ENCODE measurements at regions not wholly inside any gene's neighbourhood (a gene's known extent, or its start where the extent isn't known, plus 50 kb on each side); places are given as distances from the start of the nearest gene placed in this dataset.

- no CpG with 5 or more reads among the region's 2 CpGs for WGBS (ENCODE audit: extremely low coverage, insufficient coverage, low lambda C conversion rate)
- Histone ChIP-seq H3K4me2 (ENCODE audit: low read length) (no peak overlapping the region), H3K4ac (ENCODE audit: low read depth, low read length) (no peak overlapping the region), H3K4me1 (ENCODE audit: control insufficient read depth, low read depth, low read length) (no peaks in the 10 kb centered on the region), H3K79me2 (ENCODE audit: control insufficient read depth, insufficient read depth, low read length) (no peaks in the 10 kb centered on the region), H3K23ac (ENCODE audit: low read length) (no peak overlapping the region), H2BK120ac (ENCODE audit: low read depth, low read length) (no peak overlapping the region), H3K79me1 (ENCODE audit: low read length) (no peaks in the 10 kb centered on the region), H3K36me3 (ENCODE audit: control insufficient read depth, insufficient read depth, low read length) (no peaks in the 10 kb centered on the region), H2BK15ac (replicated peaks; ENCODE audit: low read depth) (no peak overlapping the region), H3K9ac (ENCODE audit: low read length) (no peak overlapping the region), H2AK5ac (ENCODE audit: low read length) (no peak overlapping the region), H3K56ac (ENCODE audit: low read length) (no peak overlapping the region), H3K27ac (ENCODE audit: low read depth, low read length) (no peak overlapping the region), H4K8ac (ENCODE audit: low read depth, low read length) (no peak overlapping the region), H3K27me3 (ENCODE audit: insufficient read depth, low read length, poor library complexity) (no peaks in the 10 kb centered on the region), H2BK5ac (ENCODE audit: low read length) (no peak overlapping the region), H3K18ac (ENCODE audit: low read length) (no peak overlapping the region), H3K4me3 (ENCODE audit: low read length) (no peak overlapping the region), H4K5ac (ENCODE audit: low read length) (no peak overlapping the region)
- DNase-seq: no peak
These were observed 264.3 kb upstream of the PLD5 start for GRCh38 chr1:242788771-242789170.

GRCh38 chr1:242787968-242788367, 263.5 kb upstream of the PLD5 start:
- no peak overlapping the region for H2BK5ac ChIP-seq (ENCODE audit: low read length)
- no peak overlapping the region for H2BK15ac ChIP-seq (replicated peaks; ENCODE audit: low read depth)
- H4K8ac ChIP-seq (ENCODE audit: low read depth, low read length): no peak overlapping the region
- H3K9ac ChIP-seq (ENCODE audit: low read length): no peak overlapping the region
- H3K79me2 ChIP-seq (ENCODE audit: control insufficient read depth, insufficient read depth, low read length): no peaks in the 10 kb centered on the region
- H3K23ac ChIP-seq (ENCODE audit: low read length): no peak overlapping the region
- H3K27ac ChIP-seq (ENCODE audit: low read depth, low read length): no peak overlapping the region
- H3K18ac ChIP-seq (ENCODE audit: low read length): no peak overlapping the region
- no peak overlapping the region for H2BK120ac ChIP-seq (ENCODE audit: low read depth, low read length)
- no peaks in the 10 kb centered on the region for H3K27me3 ChIP-seq (ENCODE audit: insufficient read depth, low read length, poor library complexity)
- no peak overlapping the region for H3K56ac ChIP-seq (ENCODE audit: low read length)
- no peak overlapping the region for H3K4me3 ChIP-seq (ENCODE audit: low read length)
- H3K4me1 ChIP-seq (ENCODE audit: control insufficient read depth, low read depth, low read length): no peaks in the 10 kb centered on the region
- peak; percentile 93 for DNase-seq
- no peak overlapping the region for H3K4ac ChIP-seq (ENCODE audit: low read depth, low read length)
- H3K36me3 ChIP-seq (ENCODE audit: control insufficient read depth, insufficient read depth, low read length): no peaks in the 10 kb centered on the region
- H3K4me2 ChIP-seq (ENCODE audit: low read length): no peak overlapping the region
- no peaks in the 10 kb centered on the region for H3K79me1 ChIP-seq (ENCODE audit: low read length)
- no CpG with 5 or more reads among the region's 2 CpGs for WGBS (ENCODE audit: extremely low coverage, insufficient coverage, low lambda C conversion rate)
- H4K5ac ChIP-seq (ENCODE audit: low read length): no peak overlapping the region
- H2AK5ac ChIP-seq (ENCODE audit: low read length): no peak overlapping the region

- H3K79me1 ChIP-seq (ENCODE audit: low read length): no peaks in the 10 kb centered on the region
- H3K36me3 ChIP-seq (ENCODE audit: control insufficient read depth, insufficient read depth, low read length): no peaks in the 10 kb centered on the region
- no CpG with 5 or more reads among the region's 7 CpGs for WGBS (ENCODE audit: extremely low coverage, insufficient coverage, low lambda C conversion rate)
- H2BK15ac ChIP-seq (replicated peaks; ENCODE audit: low read depth): no peak overlapping the region
- H3K23ac ChIP-seq (ENCODE audit: low read length): no peak overlapping the region
- H3K4me3 ChIP-seq (ENCODE audit: low read length): no peak overlapping the region
- H2BK5ac ChIP-seq (ENCODE audit: low read length): no peak overlapping the region
- H3K27ac ChIP-seq (ENCODE audit: low read depth, low read length): no peak overlapping the region
- H3K9ac ChIP-seq (ENCODE audit: low read length): no peak overlapping the region
- no peak overlapping the region for H2AK5ac ChIP-seq (ENCODE audit: low read length)
- no peaks in the 10 kb centered on the region for H3K79me2 ChIP-seq (ENCODE audit: control insufficient read depth, insufficient read depth, low read length)
- no peak for DNase-seq
- H3K4ac ChIP-seq (ENCODE audit: low read depth, low read length): no peak overlapping the region
- no peak overlapping the region for H3K4me2 ChIP-seq (ENCODE audit: low read length)
- no peak overlapping the region for H3K56ac ChIP-seq (ENCODE audit: low read length)
- H3K18ac ChIP-seq (ENCODE audit: low read length): no peak overlapping the region
- no peak overlapping the region for H4K8ac ChIP-seq (ENCODE audit: low read depth, low read length)
- no peak overlapping the region for H2BK120ac ChIP-seq (ENCODE audit: low read depth, low read length)
- H3K4me1 ChIP-seq (ENCODE audit: control insufficient read depth, low read depth, low read length): no peaks in the 10 kb centered on the region
- no peaks in the 10 kb centered on the region for H3K27me3 ChIP-seq (ENCODE audit: insufficient read depth, low read length, poor library complexity)
- no peak overlapping the region for H4K5ac ChIP-seq (ENCODE audit: low read length)
These were observed 260.3 kb upstream of the PLD5 start for GRCh38 chr1:242784807-242785206.

- no peaks in the 10 kb centered on the region for H3K36me3 ChIP-seq (ENCODE audit: control insufficient read depth, insufficient read depth, low read length)
- H3K27ac ChIP-seq (ENCODE audit: low read depth, low read length): no peak overlapping the region
- H2BK5ac ChIP-seq (ENCODE audit: low read length): no peak overlapping the region
- no peak overlapping the region for H3K18ac ChIP-seq (ENCODE audit: low read length)
- no peak overlapping the region for H4K5ac ChIP-seq (ENCODE audit: low read length)
- no peak overlapping the region for H2AK5ac ChIP-seq (ENCODE audit: low read length)
- no peak overlapping the region for H3K4me2 ChIP-seq (ENCODE audit: low read length)
- no peak overlapping the region for H2BK15ac ChIP-seq (replicated peaks; ENCODE audit: low read depth)
- H3K79me2 ChIP-seq (ENCODE audit: control insufficient read depth, insufficient read depth, low read length): no peaks in the 10 kb centered on the region
- no peak for DNase-seq
- H3K79me1 ChIP-seq (ENCODE audit: low read length): no peaks in the 10 kb centered on the region
- no peak overlapping the region for H3K4ac ChIP-seq (ENCODE audit: low read depth, low read length)
- no peak overlapping the region for H3K56ac ChIP-seq (ENCODE audit: low read length)
- H2BK120ac ChIP-seq (ENCODE audit: low read depth, low read length): no peak overlapping the region
- H3K27me3 ChIP-seq (ENCODE audit: insufficient read depth, low read length, poor library complexity): no peaks in the 10 kb centered on the region
- WGBS (ENCODE audit: extremely low coverage, insufficient coverage, low lambda C conversion rate): no CpG with 5 or more reads among the region's 4 CpGs
- H3K23ac ChIP-seq (ENCODE audit: low read length): no peak overlapping the region
- H3K9ac ChIP-seq (ENCODE audit: low read length): no peak overlapping the region
- H3K4me1 ChIP-seq (ENCODE audit: control insufficient read depth, low read depth, low read length): no peaks in the 10 kb centered on the region
- no peak overlapping the region for H3K4me3 ChIP-seq (ENCODE audit: low read length)
- no peak overlapping the region for H4K8ac ChIP-seq (ENCODE audit: low read depth, low read length)
These were observed 259.6 kb upstream of the PLD5 start for GRCh38 chr1:242784084-242784483.

- H3K36me3 ChIP-seq (ENCODE audit: control insufficient read depth, insufficient read depth, low read length): no peaks in the 10 kb centered on the region
- H2BK5ac ChIP-seq (ENCODE audit: low read length): no peak overlapping the region
- H4K8ac ChIP-seq (ENCODE audit: low read depth, low read length): no peak overlapping the region
These were observed 249.8 kb upstream of the PLD5 start for GRCh38 chr1:242774256-242774655.

GRCh38 chr1:242770366-242770765, 245.9 kb upstream of the PLD5 start:
- Histone ChIP-seq H3K27ac (ENCODE audit: low read depth, low read length) (no peak overlapping the region), H3K4me1 (ENCODE audit: control insufficient read depth, low read depth, low read length) (no peaks in the 10 kb centered on the region), H3K9ac (ENCODE audit: low read length) (no peak overlapping the region), H3K56ac (ENCODE audit: low read length) (no peak overlapping the region), H2BK15ac (replicated peaks; ENCODE audit: low read depth) (no peak overlapping the region), H3K4ac (ENCODE audit: low read depth, low read length) (no peak overlapping the region), H3K79me1 (ENCODE audit: low read length) (no peaks in the 10 kb centered on the region), H3K79me2 (ENCODE audit: control insufficient read depth, insufficient read depth, low read length) (no peaks in the 10 kb centered on the region), H3K27me3 (ENCODE audit: insufficient read depth, low read length, poor library complexity) (no peaks in the 10 kb centered on the region), H2BK5ac (ENCODE audit: low read length) (no peak overlapping the region), H2BK120ac (ENCODE audit: low read depth, low read length) (no peak overlapping the region), H3K4me2 (ENCODE audit: low read length) (no peak overlapping the region), H3K23ac (ENCODE audit: low read length) (no peak overlapping the region), H2AK5ac (ENCODE audit: low read length) (no peak overlapping the region), H4K8ac (ENCODE audit: low read depth, low read length) (no peak overlapping the region), H4K5ac (ENCODE audit: low read length) (no peak overlapping the region), H3K4me3 (ENCODE audit: low read length) (no peak overlapping the region), H3K18ac (ENCODE audit: low read length) (no peak overlapping the region), H3K36me3 (ENCODE audit: control insufficient read depth, insufficient read depth, low read length) (no peaks in the 10 kb centered on the region)
- WGBS (ENCODE audit: extremely low coverage, insufficient coverage, low lambda C conversion rate): no CpG with 5 or more reads among the region's 1 CpG
- no peak for DNase-seq

More at GRCh38 chr1:242774256-242774655, 249.8 kb upstream of the PLD5 start:
- no peak overlapping the region for H2BK120ac ChIP-seq (ENCODE audit: low read depth, low read length)
- H3K4me2 ChIP-seq (ENCODE audit: low read length): no peak overlapping the region
- H3K4me3 ChIP-seq (ENCODE audit: low read length): no peak overlapping the region
- H3K23ac ChIP-seq (ENCODE audit: low read length): no peak overlapping the region
- no peaks in the 10 kb centered on the region for H3K79me2 ChIP-seq (ENCODE audit: control insufficient read depth, insufficient read depth, low read length)
- H3K9ac ChIP-seq (ENCODE audit: low read length): no peak overlapping the region
- H3K4me1 ChIP-seq (ENCODE audit: control insufficient read depth, low read depth, low read length): no peaks in the 10 kb centered on the region
- no peak overlapping the region for H4K5ac ChIP-seq (ENCODE audit: low read length)
- H3K4ac ChIP-seq (ENCODE audit: low read depth, low read length): no peak overlapping the region
- DNase-seq: no peak
- no peak overlapping the region for H3K56ac ChIP-seq (ENCODE audit: low read length)
- no peak overlapping the region for H2BK15ac ChIP-seq (replicated peaks; ENCODE audit: low read depth)
- H3K79me1 ChIP-seq (ENCODE audit: low read length): no peaks in the 10 kb centered on the region
- no CpG with 5 or more reads among the region's 20 CpGs for WGBS (ENCODE audit: extremely low coverage, insufficient coverage, low lambda C conversion rate)
- no peaks in the 10 kb centered on the region for H3K27me3 ChIP-seq (ENCODE audit: insufficient read depth, low read length, poor library complexity)
- no peak overlapping the region for H3K18ac ChIP-seq (ENCODE audit: low read length)
- no peak overlapping the region for H2AK5ac ChIP-seq (ENCODE audit: low read length)
- H3K27ac ChIP-seq (ENCODE audit: low read depth, low read length): no peak overlapping the region

Measured in mesendoderm (in vitro differentiated cells).